ENCODE measurements at regions not wholly inside any gene's neighbourhood (a gene's known extent, or its start where the extent isn't known, plus 50 kb on each side); places are given as distances from the start of the nearest gene placed in this dataset.

- TF ChIP-seq CTCF (IDR thresholded peaks at IDR 0.05) (no peak), ZFX (IDR thresholded peaks at IDR 0.05; ENCODE audit: borderline replicate concordance) (no peak)
Measured at GRCh38 chr2:9103663-9104277, 100.3 kb upstream of the MBOAT2 start.

Data from 22Rv1 (cell line).